ENCODE measurements at regions not wholly inside any gene's neighbourhood (a gene's known extent, or its start where the extent isn't known, plus 50 kb on each side); places are given as distances from the start of the nearest gene placed in this dataset.

DNA sequence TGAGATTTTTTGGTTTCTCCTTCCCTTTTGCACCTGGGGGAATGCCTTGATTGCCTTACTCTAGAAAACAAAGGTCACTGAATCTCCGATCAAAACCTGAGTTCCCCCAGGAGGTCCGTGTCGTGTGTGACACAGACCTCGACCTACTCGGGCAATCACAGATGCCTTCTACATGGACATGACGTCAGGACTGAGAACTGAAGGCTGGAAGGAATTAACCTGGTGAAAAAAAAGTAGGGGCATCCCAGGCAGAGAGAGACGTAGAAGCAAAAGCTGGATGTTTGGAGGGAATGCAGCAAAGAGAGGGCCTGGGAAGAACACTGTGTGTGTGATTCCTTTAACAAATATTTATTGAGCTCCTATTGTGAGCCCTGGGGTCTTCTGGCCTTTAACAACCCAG is 178.0 kb downstream of the PRDM2 start:
- DNase-seq = no peak

DNA sequence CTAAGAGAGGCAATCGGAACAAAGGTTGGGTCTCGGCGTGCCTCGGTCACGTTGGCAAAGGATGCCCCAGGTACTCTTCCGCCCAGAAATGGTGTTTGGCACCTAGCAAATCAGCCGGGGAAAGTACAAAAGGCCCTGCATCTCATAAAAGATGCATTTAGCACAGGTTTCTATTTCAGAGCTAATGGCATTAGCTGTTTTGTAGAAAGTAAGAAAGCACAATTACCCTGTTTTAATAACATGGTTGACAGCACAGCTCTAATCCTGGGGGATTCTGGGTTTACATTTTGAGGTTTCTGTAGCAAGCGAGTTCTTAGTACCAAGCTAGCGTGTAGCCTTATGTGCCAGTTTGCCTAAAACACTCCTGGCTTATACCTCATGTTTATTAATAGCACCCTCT is 178.5 kb downstream of the PRDM2 start:
- no peak for DNase-seq

DNA sequence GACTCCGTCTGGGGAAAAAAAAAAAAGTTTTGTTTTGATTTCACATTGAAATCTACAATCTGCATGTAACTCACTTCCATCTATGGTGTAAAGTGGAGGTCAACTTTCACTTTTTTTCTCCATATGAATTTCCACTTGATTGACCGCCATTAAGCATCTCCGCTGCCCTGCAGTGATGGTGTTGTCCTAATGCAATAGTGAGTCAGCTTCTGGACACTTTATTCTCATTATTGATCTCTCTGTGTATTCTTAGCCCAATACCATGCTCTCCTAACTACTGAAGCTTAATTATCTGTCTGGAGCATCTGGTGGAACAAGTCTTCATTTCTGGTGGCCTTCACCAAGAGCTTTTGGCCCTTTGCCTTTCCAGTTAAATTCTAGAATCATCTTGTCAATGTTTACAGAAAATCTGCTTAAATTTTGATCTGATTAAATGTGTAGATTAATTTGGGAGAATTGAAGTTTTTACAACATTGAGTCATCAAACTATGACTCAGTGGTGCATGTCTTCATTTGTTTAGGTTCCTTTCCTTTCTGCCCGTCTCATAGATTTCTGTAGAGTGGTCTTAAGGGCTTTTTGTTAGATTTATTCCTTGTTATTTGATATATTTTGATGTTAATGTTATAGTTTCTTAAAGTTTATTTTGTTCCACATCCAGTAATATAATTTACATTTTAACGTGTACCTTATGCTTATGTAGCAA is 181.5 kb downstream of the PRDM2 start:
- DNase-seq = no peak

DNA sequence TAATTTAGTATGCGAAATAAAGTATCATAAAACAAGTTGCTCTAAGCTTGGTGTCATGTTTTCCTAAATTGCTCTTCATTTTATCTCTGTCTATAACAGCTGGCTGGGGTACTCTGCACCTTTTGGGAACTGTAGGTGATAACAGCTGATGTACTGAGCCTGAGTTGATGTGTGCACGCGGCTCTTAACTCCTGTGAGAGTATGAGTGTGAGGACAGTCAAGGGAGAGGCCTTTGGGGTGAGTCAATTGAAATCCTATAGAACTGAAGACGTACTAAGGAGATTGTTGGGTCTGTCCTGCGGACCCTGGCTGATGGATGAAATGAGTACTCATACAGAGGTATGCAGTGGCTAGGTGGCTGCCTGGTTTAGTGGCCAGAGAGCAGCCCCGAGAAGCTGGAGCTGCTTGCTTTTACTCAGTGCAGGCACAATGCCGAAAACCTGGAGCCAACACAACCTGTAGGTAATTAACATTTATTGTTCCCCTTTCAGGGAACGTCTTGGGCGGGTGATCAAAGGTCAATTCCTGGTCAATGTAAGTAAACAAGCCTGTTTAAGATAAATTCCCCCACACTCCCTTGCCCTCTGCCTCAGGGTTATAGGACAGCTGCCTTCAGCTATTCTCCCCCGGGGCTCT is 188.5 kb downstream of the PRDM2 start:
- DNase-seq = no peak

DNA sequence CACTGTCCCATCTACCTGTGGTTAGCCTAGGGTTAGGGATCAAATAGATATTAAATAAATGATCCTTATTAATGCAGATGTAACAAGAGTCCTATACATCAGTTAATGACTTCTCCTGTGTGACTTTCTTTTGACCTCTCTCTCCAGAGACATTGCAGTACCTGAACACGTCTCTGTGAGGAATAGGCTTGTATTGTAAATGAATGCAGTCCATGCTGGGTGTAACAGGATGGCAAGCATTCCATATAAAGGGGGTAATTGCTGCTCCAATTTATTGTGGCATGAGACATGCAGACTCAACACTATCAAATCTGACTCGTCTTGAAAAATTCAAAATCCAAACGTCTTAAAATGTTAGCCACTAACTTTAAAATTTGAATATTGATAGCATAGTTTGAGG is 189.5 kb downstream of the PRDM2 start:
- no peak for DNase-seq

DNA sequence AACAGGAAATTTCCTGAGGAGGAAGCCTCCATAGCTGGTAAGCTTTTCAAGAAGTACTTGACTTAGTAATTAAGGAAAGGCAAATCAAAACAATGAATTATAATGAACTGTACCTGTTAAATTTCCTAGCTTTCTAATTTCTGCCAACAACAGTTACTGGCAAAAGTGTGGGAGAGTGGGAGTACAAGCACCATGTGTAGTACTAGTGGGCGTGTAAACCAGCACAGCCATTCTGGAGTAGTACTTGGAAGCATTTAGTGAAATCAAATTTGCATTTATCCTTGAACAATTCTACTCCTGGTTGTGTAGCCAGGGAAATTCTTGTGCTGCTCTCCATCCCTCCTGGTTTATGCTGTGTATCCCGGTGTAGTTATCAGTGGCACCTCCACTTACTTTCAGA is 190.8 kb downstream of the PRDM2 start:
- DNase-seq = no peak

DNA sequence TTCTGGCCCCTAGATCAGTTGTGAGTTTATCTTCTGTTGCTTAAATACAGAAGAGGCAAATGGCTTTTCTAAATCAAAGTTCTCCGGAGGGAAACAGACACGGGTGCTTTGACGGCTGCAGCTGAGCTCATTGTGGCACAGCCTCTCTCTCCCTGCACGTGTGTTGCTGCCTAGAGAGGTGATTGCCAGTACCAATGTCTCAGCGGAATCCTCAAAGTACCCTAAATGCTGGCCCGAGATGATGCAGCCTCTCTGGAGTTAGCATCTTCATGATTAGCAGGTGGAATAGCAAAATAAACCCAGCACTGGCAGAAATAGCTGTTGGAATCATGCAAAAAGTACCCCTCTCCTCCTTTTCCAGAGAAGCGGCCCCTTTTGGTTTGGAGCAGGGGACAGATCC is 192.2 kb downstream of the PRDM2 start:
- no peak for DNase-seq

DNA sequence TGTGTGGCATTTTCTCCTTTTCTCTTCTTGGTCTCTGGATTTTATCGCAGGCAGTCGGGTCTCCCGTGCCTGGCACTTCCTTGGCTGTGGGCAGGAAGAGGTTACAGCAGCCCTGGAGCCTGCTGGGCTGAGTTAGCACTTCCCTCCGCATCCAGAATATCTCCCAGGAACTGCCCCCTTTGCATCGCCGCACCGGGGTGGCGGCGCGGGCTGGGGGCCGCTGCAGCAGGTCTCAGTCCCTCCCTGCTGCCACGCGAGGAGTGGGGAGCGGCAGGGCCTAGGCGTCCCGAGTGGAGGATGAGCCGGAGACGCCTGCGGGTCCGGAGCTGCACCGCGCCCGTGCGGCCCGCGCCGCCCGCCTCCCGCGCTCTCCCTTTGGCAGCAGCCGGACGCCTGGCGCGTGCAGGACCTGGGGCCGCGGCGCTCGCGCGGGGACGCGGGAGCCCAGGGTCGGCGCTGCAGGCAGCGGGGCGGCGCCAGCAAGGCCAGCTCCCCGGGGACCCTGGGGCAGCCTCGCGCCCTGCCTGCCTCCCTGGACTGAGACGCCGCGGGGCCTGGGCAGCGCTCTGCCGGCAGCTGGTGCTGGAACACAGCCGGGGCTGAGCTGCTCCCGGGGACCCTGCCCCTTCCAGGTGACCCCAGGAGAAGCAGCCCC is 192.8 kb downstream of the PRDM2 start:
- peak; percentile 3 for DNase-seq

DNA sequence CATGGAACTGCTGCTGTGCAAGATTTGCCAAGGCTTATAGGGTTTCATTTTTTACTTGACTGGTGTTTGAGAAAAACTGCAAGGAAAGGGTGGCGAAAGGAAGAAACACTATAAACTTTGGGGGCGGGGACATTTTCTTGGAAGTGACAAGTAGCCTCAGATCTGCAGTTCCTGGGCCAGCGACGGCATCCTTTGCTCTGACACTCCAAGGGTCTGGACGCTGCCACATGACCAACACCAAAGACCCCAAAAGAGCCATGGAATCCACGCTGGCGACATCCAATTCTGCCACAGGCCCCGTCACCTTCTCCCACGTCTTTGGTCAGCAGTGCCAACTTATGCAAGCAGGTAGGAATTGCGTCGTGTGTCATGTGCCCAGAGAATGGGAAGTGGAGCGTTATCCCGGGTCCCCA is 193.4 kb downstream of the PRDM2 start:
- no peak for DNase-seq

DNA sequence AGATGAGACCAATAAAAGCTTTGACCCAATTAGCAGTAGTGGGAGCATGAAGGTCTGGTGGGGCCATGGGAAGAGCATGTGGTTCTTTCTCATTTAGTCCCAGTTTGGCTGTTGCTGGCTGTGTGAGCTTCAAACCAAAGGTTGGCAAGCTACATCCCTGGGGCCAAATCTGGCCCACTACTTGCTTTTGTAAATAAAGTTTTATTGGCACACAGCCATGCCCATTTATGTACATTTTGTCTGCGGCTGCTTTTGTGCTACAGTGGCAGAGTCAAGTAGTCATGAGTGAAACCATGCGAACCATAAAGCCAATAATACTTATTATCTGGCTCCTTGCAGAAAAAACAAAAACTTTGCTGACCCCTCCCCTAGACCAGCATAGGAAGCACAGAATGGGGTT is 196.9 kb downstream of the PRDM2 start:
- DNase-seq = no peak

DNA sequence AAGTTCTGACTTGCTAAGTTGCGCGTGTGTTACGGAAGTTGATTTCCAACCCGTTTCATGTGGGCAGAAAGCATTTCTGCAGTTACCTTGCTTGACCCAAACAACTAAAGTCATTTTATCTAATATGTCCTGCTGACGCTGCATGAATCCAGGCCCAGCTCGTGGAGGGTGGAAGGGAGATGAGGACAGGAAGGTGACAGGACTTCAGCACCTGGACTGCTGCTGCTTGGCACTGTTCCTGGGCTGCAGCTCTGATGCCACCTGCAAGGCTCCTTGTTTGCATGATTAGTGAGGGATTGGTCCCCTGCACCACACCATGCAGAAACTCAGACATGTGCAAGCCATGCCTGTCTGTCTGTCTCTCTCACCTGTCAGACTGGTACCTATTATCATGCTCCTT is 198.4 kb downstream of the PRDM2 start:
- no peak for DNase-seq

DNA sequence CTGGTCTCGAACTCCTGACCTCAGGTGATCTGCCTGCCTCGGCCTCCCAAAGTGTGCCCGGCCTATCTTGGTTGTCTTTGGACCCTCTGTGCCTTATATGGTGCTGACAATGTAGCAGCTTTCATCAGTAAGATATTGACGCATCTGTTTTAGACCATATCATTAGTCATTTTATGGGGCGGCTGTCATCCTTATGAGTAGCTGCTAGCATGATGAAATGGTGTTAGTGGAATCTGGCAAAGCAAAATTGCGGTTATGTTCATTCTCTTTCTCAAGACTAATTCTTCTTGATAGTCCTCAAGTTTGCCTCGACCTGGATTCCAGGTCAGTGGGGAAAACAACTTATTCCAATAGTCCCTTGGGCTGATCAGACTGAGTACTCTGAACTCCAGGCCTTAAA is 199.9 kb downstream of the PRDM2 start:
- DNase-seq = no peak

DNA sequence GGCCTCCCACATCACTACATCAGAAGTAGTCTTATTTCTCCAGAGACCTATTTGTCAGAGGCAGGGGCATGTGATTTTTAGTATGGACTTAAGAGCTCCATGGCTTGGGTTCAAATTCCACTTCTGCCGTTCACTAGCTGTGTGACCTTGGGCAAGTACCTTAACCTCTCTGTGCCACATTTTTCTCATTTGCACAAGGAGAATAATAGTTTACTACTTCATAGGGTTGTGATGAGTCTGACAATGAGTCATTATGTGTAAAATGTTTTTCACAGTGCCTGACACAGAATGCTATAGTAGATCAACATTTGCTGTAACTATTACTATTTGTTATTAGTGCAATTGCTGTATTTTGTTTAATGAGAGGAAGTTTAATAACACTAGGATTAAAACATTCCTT is 200.6 kb downstream of the PRDM2 start:
- no peak for DNase-seq

DNA sequence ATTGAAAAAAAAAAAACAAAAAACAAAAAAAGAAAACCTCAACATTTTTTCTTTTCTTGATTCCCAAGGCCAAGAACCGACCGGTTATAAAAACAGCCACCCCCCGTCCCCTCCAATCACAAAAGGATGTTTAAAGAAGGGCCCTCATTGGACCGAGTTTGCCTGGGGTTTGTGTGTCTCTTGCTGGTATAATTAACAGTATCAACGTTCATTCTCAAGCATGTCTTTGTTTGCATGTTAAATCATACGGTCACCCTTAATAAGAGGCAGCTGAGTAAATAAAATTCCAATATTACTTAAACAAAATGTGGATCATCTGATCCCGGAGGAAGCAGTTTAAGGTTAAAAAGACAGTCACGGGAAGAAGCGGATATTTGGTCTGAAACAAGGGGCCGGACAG is 201.1 kb downstream of the PRDM2 start:
- DNase-seq = no peak

DNA sequence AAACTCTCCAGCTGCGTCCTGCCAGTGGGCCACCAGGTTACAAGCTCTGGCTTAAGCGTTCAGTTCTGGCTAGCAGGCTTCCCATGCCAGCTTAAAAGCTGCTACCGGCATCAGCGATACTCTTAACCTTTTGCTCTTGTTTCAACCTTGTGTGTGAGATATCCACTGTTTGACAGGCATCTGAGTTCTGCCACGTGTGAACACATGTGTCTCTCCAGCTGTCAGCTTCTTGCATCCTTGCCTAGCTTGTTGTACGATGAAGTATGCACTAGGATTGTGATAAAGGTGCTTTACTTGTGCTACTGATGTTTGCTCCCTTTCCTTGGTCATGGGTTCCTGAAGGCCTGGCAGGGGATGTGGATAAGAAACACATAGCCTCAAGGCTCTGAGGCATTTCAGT is 201.6 kb downstream of the PRDM2 start:
- no peak for DNase-seq

DNA sequence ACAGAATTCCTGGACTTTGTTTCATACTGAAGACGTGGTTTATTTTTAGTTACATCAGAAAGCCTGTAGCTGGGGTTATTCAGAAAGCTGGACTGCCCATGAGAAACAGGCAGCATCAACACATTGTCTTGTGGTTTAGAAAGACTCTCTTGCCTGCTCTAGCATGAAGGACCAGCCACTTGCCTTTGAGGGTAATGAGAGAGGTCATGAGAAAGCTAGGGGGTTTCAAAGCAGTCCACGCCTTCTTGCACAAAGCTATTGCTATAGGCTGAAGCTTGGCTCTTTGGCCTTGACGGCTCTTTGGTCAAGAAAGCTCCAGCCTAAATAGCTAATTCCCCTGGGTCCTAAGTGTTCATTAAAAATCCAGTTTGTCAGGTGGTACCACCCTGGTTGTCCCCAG is 208.1 kb downstream of the PRDM2 start:
- no peak for DNase-seq

DNA sequence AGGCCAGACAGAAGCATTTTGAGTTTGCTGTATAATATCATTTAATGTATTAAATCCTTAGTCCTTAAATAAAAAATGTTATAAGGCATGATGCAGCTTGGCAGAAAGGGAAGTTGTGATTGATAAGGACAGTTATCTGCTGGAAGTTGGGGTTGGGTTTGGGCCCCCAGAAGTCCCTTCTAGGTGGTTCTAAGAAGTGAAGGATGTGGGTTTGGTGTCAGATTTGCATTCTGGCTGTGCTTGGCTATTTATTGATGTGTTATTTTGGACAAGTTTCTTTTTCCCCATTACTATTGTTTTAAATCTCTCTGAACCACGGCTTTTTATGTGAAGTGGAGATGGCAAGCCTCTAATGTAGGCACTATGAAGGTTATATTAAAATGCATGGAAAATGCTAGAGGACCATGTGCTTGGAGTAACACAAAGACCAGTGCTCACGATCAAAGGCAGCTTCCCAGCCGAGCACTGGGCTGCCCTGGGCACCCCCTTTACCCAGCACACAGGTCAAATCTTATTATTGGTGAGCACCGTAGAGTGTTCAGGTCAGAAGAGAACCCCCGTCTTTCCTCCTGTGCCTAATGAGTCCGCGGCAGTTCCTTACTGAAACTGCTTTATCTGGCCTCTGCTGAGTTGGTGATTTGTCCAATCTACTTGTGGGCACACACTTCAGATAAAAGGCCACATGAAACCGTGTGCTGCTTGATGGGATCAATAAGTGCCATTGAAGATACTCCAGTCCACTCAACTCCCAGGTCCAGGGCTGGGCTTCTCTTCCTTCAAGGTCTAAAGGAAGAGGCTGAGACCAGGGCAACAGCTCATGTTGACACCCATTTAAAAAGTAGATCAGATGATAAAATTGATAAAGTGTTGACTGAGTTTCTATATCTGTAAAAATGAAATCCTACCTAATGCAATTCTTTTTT is 212.0 kb downstream of the PRDM2 start:
- DNase-seq = no peak

DNA sequence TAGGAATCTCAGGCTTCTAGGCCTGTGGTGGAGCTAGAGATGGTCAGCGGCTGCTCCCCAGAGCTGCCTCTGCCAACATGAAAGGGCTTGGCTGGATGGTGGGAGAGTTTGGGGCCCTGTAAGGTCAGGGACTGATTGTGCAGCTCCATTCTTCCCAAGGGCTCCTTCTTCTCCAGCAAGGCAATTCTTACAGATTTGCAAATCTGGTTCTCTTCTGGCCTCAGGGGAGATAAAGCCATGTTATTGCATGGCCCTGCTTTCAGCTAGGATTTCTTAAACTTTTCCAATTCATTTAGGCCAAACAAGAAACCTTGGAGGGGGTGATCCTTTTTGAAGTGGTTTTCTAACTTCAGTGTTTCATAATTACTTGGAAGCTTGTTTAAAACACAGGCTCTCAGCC is 213.4 kb downstream of the PRDM2 start:
- no peak for DNase-seq

DNA sequence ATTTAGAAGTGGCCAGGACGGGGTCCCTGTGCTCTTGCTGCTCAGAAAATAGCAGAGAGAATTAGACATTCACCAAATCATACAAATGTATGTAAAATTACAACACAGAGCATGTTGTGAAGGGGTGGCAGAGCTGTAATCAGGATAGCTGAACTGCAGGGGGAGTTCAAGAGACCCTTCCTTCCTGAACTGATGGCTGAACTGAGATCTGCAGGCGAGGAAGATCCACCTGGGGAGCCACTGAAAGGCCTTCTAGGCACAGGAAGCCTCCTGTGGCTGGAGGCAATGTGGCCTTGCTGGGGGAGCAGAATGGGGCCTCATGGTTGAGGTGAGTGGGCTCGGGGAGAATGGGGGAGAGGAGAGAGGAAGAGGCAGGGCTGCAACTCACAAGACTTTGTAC is 216.5 kb downstream of the PRDM2 start:
- no peak for DNase-seq

DNA sequence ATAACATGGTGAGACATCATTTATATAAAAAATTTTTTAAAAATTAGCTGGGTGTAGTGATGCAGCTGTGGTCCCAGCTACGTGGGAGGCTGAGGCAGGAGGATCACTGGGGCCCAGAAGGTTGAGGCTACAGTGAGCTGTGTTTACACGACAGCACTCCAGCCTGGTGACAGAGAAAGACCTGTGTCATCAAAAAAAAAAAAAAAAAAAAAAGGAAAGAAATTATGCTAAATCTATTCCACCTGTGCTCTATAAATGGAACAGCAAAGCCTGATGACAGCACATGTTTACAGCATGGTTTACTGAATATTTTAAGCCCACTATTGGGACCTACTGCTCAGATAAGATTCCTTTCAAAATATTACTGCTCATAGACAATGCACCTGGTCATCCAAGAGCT is 217.6 kb downstream of the PRDM2 start:
- DNase-seq = no peak

DNA sequence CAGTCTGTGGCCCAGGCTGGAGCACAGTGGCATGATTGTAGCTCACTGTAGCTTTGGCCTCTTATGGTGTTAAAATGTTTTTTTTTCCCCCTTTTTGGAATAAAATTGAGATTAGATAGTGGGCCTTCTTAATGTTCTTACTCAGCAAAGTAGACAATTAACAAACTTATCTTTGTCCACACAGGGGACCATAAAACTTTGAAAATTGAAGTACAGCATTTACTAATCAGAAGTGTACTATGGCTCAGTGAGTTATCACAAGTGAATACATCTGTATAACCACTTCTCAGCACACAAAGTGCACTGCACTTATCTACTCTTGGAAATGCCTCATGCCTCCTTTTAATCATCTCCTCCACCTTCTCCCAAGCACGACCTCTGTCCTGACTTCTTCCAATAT is 218.9 kb downstream of the PRDM2 start:
- DNase-seq = no peak

DNA sequence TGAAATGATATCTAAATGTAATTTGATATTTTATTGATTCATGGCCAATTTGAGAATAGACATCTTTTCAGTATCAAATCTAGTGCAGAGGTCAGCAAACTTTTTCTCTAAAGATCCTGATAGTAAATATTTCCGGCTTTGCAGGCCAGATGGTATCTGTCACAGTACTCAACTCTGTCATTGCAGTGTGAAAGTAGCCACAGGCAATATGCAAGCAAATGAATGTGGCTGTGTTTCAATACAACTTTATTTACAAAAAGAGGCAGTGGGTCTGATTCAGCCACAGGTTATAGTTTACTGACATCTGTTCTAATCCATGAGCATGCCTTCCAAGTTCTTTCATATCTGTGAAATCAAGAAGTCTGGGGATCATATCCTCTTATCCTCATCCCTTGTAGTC is 221.2 kb downstream of the PRDM2 start:
- no peak for DNase-seq

DNA sequence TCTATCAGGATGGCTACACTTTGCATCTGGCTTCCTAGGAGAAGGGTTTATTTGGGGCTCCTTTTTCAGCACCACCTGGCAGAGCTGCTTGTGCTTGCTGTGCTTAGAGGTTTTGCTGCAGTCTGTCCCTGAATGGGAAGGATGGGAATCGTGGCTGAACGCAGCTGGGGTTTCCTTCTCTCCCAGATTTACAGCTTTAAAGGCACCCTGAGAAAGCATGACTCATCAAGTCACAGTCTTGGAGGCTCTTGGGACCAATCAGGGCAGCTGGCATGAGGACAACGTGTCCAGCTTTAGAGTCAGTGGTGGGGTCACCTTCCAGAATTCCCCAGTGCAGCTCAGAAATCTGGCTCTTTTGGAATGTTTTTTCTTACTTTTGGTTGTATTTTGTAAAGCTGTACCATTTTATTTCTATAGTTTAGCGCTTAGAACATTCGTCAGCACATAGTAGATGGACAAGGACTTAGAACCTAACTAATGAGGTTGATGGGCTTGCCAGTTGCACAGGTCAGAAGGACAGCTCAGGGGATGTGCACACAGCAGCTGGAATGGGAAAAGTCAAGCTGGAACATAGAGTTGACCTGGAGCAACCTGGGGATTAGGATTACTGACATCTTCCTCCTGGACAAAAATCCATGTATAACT is 222.6 kb downstream of the PRDM2 start:
- no peak for DNase-seq
